ENCODE measurements at regions not wholly inside any gene's neighbourhood (a gene's known extent, or its start where the extent isn't known, plus 50 kb on each side); places are given as distances from the start of the nearest gene placed in this dataset.

GRCh38 chr20:39283464-39283863 is 321.3 kb downstream of the DHX35 start:
- ChIA-PET POLR2A (no interaction called here), CTCF (no interaction called here)

GRCh38 chr20:39282619-39283092 is 320.5 kb downstream of the DHX35 start:
- ChIA-PET POLR2A (no interaction called here), CTCF (no interaction called here)

DNA sequence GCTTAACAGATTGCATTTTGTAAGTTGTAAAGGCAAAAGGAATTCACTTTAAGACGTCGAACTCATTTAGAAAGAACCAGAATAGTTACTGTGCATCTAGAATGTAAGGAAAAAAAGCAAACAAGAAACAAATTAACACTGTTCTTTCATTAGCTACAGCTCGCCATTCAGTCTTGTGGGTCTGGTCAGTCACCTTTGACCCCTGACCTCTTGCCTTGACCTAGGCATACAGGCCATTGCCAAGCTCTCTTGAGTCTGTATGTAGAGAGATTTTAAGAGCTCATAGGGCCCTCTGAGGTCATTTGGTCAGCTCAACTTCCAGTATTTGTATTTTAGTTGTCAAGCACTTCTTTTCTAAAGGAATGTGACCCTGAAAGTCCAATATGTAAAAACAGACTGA is 318.7 kb downstream of the DHX35 start:
- POLR2A ChIA-PET, result no interaction called here
- CTCF ChIA-PET, result no interaction called here

- POLR2A ChIA-PET, result no interaction called here
- CTCF ChIA-PET, result no interaction called here
Measured at GRCh38 chr20:39278230-39278788, 316.2 kb downstream of the DHX35 start.

- ChIA-PET POLR2A (no interaction called here), CTCF (no interaction called here)
Measured at GRCh38 chr20:39277185-39277584, 315.0 kb downstream of the DHX35 start.

GRCh38 chr20:39270837-39271604 is 308.9 kb downstream of the DHX35 start:
- ChIA-PET CTCF (no interaction called here), POLR2A (no interaction called here)

DNA sequence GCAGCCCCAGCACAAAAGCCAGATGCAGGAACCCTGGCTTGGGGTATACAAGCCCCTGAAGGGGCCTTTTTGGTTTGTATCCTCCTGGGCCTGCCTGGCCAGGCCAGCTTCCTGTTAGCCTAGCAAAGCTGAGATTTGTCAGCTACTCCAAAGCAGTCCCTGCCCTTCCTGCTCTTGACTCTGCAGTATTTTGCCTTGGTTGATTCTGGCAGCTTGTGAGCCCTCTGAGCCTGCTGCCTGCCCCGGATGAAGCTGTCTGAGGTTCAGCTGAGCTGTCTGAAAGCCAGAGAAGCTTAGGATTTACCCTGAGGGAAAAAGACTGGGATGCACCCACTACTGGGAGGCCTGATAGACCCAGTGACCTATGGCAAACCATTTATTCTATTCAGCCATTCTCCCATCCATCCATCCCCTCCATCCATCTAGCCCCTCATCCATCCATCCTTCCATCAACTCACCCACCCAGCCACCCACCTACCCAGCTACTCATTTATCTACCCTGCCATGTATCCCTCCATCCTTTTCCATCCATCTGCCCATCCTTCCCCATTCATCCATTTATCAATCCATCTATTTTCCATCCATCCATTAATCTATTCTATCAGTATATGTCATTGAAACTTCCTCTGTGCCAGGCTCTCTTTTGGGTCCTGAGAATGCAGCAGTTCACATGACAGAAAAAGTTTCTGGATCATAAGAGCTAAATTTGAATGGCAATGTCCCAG is 307.5 kb downstream of the DHX35 start:
- CTCF ChIA-PET, result interaction anchor here (0.6 to 2.3 kb wide), 2 partner anchors 22 to 358 kb away, joined by 3 to 7 read pairs; no protein-coding TSS in a partner anchor

GRCh38 chr20:39268981-39269461 is 306.9 kb downstream of the DHX35 start:
- ChIA-PET POLR2A (no interaction called here), CTCF (interaction anchor here (0.6 to 2.3 kb wide), 3 partner anchors 21 to 1419 kb away, joined by 3 to 7 read pairs (median 4); no protein-coding TSS in a partner anchor)

More for the DNA sequence above, 307.5 kb downstream of the DHX35 start:
- POLR2A ChIA-PET, result no interaction called here

DNA sequence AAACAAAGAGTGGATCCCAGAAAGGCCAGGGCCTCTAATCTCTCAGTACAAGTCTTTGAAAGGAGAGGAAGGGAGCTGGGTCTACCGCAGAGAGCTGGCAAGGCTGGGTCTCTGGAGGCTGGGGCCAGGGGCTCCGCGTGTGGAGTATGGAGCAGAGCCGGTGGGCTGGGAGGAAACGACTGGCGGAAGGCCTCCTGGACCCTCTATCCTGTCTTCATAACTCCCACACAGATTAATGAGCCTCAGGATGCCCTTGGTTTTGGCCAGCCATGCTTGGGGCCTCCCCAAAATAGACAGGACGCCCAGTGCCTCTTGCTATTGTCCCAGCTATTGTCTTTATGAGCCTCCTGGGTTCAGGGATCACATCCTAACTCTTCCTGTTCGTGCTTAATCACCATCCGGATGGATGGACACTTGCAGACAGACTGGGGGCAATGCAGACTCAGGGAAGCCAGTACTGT is 306.4 kb downstream of the DHX35 start:
- CTCF ChIA-PET, result interaction anchor here (0.6 to 2.3 kb wide), 3 partner anchors 21 to 1419 kb away, joined by 3 to 7 read pairs (median 4); no protein-coding TSS in a partner anchor
- POLR2A ChIA-PET, result no interaction called here

GRCh38 chr20:39266989-39267388 is 304.8 kb downstream of the DHX35 start:
- ChIA-PET CTCF (interaction anchor here (0.8 to 1.1 kb wide), 2 partner anchors 47 to 1423 kb away, joined by 3 read pairs; no protein-coding TSS in a partner anchor), POLR2A (no interaction called here)

DNA sequence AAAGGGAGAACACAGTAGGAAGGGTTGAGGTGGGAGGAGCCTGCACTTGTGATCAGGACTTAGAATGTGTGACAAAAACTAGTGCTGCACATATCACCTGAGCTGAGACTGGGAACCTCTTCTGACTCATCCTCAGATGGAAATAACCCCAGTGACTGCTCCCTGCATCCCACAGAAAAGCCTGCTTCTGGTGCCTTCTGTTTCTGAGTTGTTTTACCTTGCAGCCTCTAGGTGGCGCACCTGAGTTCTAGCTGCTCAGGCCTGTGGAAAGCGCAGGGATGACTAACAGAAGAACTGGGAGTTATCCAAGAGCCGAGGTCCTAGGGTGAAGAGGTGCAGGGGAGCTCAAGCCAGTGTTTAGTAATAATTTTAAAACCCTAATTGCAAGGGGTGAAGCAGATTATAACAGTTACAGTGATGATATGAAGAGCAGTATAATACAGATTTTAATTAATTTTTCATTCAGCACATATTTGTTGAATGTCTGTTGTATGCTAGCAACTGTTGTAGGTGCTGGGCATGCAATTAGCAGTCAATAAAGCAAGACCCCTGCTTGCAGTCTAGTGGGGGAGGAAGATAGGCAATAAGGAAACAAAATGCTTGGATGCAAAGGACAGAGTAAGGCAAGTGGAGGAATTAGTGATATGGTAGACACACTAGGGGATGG is 302.5 kb downstream of the DHX35 start:
- ChIA-PET POLR2A (no interaction called here), CTCF (interaction anchor here (0.6 to 0.8 kb wide), 2 partner anchors 13 to 903 kb away, joined by 3 read pairs; no protein-coding TSS in a partner anchor)

DNA sequence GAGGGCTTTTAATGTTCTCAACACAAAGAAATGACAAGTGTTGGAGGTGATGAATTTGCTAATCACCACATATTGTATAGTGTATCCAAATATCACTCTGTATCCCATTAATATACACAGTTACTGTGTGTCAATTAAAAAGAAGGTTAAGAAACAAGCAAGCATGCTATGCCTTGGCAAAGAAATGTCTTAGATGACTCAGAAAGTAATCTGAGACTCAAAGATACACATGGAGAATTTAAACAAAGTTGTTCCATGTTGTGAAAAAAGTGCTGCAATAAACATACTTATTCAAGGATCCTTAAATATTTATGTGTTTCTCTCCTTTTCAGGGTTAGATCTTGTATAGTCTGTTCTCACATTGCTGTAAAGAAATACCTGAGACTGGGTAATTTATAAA is 300.9 kb downstream of the DHX35 start:
- CTCF ChIA-PET, result no interaction called here

DNA sequence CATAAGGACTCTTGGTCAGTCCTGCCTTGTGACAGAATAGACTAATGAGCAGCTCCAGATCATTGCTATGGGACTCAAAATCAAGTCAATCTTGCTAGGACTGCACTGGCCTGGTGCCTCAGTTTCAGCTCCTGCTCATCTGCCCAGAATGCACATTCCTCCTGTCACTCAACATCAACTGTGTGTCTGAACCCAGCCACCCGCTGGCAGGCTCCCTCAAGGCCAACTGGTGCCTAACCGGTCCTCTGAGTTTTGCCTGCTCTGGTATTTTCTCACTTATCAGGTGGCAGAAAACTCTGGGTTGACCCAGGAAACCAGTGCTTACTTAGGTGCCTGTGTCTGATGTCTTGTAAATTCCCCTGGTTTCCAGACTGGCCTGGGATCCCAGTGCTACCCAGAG is 297.7 kb downstream of the DHX35 start:
- ChIA-PET CTCF (no interaction called here), POLR2A (no interaction called here)

More for the DNA sequence above, 300.9 kb downstream of the DHX35 start:
- POLR2A ChIA-PET, result no interaction called here

GRCh38 chr20:39259010-39259803 is 297.1 kb downstream of the DHX35 start:
- ChIA-PET CTCF (no interaction called here), POLR2A (no interaction called here)

- ChIA-PET CTCF (no interaction called here), POLR2A (no interaction called here)
Measured at GRCh38 chr20:39258253-39258652, 296.1 kb downstream of the DHX35 start.

- CTCF ChIA-PET, result interaction anchor here (0.9 kb wide), 1 partner anchor 9 kb away, joined by 3 read pairs; no protein-coding TSS in a partner anchor
- POLR2A ChIA-PET, result no interaction called here
Measured at GRCh38 chr20:39253051-39253755, 291.1 kb downstream of the DHX35 start.

GRCh38 chr20:39252035-39252434 is 289.9 kb downstream of the DHX35 start:
- ChIA-PET POLR2A (no interaction called here), CTCF (interaction anchor here (1.3 kb wide), 1 partner anchor 12 kb away, joined by 3 read pairs; no protein-coding TSS in a partner anchor)

DNA sequence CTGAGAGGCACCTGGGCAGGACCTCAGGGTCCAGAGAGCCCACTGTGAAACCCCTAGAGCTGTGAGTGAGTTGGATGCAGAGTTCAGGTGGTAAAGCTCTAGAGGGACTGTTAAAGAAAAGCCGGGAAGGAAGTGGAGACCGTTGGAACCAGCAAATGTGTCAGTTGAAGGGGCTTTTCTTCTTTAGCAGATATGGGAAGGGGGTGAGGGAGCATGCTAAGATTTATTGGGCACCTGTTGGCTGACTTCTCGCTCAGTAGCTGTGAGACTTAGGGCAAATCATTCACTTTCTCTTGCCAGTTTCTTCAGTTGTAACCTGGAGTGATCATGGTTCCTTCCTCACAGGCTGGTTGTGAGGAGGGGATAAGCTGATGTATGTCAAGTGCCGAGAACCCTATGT is 287.7 kb downstream of the DHX35 start:
- ChIA-PET CTCF (no interaction called here), POLR2A (no interaction called here)
